NCI-H2171 (cell line): ENCODE measurements at regions not wholly inside any gene's neighbourhood (a gene's known extent, or its start where the extent isn't known, plus 50 kb on each side); places are given as distances from the start of the nearest gene placed in this dataset.
"Not testable (repeated sequence)": the region's sequence is repeated elsewhere in the genome, so short reads cannot be mapped to it uniquely, and the experiment has no call there.

Source experiments
- DNase-seq: peaks from one replicate; lab custom pipeline; 2025; lab: John Stamatoyannopoulos, UW

- no peak for DNase-seq
Measured at GRCh38 chr20:50359607-50360217, 150.5 kb upstream of the PTPN1 start.

GRCh38 chr20:50360218-50360672, 149.9 kb upstream of the PTPN1 start:
- DNase-seq, result no peak

- DNase-seq, result no peak
Measured at GRCh38 chr20:50360921-50361320, 149.3 kb upstream of the PTPN1 start.

GRCh38 chr20:50362177-50362576, 148.0 kb upstream of the PTPN1 start:
- DNase-seq, result not testable (repeated sequence)

- no peak for DNase-seq
Measured at GRCh38 chr20:50363027-50363426, 147.2 kb upstream of the PTPN1 start.

- DNase-seq, result no peak
Measured at GRCh38 chr20:50363479-50363878, 146.7 kb upstream of the PTPN1 start.

- DNase-seq, result no peak
Measured at GRCh38 chr20:50364542-50364941, 145.6 kb upstream of the PTPN1 start.

- peak; percentile 95 for DNase-seq
Measured at GRCh38 chr20:50366270-50367103, 143.7 kb upstream of the PTPN1 start.

GRCh38 chr20:50367104-50367674, 143.0 kb upstream of the PTPN1 start:
- no peak for DNase-seq

- DNase-seq, result no peak
Measured at GRCh38 chr20:50367739-50368375, 142.3 kb upstream of the PTPN1 start.

- DNase-seq, result no peak
Measured at GRCh38 chr20:50368386-50368785, 141.8 kb upstream of the PTPN1 start.

- DNase-seq, result no peak
Measured at GRCh38 chr20:50368813-50369224, 141.4 kb upstream of the PTPN1 start.

- DNase-seq, result peak; percentile 55
Measured at GRCh38 chr20:50369225-50370035, 140.8 kb upstream of the PTPN1 start.

GRCh38 chr20:50370036-50370566, 140.1 kb upstream of the PTPN1 start:
- no peak for DNase-seq

- no peak for DNase-seq
Measured at GRCh38 chr20:50371878-50372769, 138.1 kb upstream of the PTPN1 start.

- DNase-seq, result no peak
Measured at GRCh38 chr20:50372770-50373088, 137.5 kb upstream of the PTPN1 start.

GRCh38 chr20:50373674-50374286, 136.4 kb upstream of the PTPN1 start:
- no peak for DNase-seq

- no peak for DNase-seq
Measured at GRCh38 chr20:50374541-50375078, 135.6 kb upstream of the PTPN1 start.

GRCh38 chr20:50376179-50376887, 133.8 kb upstream of the PTPN1 start:
- no peak for DNase-seq
